ENCODE measurements at regions not wholly inside any gene's neighbourhood (a gene's known extent, or its start where the extent isn't known, plus 50 kb on each side); places are given as distances from the start of the nearest gene placed in this dataset.

- peak; percentile 57 for DNase-seq (ENCODE audit: low spot score)
- TF ChIP-seq CTCF (conservative IDR thresholded peaks at IDR 0.05; ENCODE audit: low read depth), result no peak
- POLR2A ChIA-PET (ENCODE audit: low non-redundant PET), result no interaction called here
- H3K27ac ChIP-seq, result peak overlapping the region; percentile 91
- CTCF ChIA-PET, result interaction anchor here (0.6 kb wide), 1 partner anchor 200 kb away, joined by 3 read pairs; no protein-coding TSS in a partner anchor
Measured at GRCh38 chr11:130634961-130635473, 186.6 kb downstream of the ADAMTS15 start.

DNA sequence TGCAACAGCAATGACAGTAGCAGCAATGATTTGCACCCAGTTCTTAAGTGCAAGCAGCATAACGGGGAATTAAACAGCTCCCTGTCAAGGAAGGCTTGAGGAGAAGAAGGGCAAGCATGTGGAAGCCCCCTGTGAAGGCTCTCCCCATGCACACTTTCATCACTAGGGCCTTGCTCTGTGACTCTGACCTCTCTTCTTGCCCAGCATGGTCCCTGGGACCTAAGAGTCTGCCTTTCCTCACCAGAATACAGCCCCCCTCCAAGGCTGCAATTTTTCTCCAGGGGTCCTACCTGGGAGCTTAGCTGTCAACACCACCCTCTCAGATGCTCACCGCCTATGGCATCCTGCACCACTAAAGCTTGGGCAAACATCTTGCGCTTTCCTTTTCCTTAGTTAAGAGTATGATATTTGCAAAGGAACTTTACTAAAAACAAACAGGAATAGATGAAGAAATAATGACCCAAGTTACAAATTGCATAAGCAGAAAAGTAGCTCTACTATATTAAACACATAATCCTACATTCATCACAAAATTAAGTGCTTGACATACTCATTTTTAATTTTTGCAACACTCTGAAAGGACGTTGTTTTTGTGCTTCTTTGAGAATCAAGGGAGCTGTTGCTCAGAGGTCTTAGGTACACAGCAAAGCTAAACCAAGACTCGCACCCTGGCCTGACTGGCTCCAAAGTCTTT, 187.6 kb downstream of the ADAMTS15 start:
- peak overlapping the region; percentile 91 for H3K27ac ChIP-seq
- no peak for DNase-seq (ENCODE audit: low spot score)
- ChIA-PET POLR2A (ENCODE audit: low non-redundant PET) (no interaction called here), CTCF (interaction anchor here (0.8 kb wide), 1 partner anchor 226 kb away, joined by 3 read pairs; no protein-coding TSS in a partner anchor)
- no peak for TF ChIP-seq CTCF (conservative IDR thresholded peaks at IDR 0.05; ENCODE audit: low read depth)

- CTCF ChIA-PET, result no interaction called here
- TF ChIP-seq CTCF (conservative IDR thresholded peaks at IDR 0.05; ENCODE audit: low read depth), result no peak
- peak overlapping the region; percentile 91 for H3K27ac ChIP-seq
- POLR2A ChIA-PET (ENCODE audit: low non-redundant PET), result interaction anchor here (0.5 kb wide), 1 partner anchor 136 kb away, joined by 3 read pairs; no protein-coding TSS in a partner anchor
- DNase-seq (ENCODE audit: low spot score), result peak; percentile 87
Measured at GRCh38 chr11:130636722-130637464, 188.4 kb downstream of the ADAMTS15 start.

DNA sequence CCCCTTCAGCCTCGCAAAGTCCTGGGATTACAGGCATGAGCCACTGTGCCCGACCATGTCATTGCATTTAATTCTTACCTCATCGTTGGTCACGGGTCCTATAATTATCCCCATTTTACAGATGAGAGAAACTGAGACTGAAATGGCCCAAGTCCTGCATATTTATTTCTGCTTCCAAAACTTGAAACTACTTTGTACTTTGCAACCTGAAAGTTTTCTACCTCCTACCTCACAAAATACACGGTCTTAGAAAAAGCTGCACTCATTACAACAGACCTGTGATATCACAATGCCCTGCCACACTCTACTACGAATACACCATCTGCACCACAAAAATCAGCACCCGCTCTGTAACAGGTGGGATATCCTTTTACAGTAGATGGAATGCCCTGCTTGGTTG, 189.1 kb downstream of the ADAMTS15 start:
- DNase-seq (ENCODE audit: low spot score), result no peak
- H3K27ac ChIP-seq, result peak overlapping the region; percentile 91
- CTCF ChIA-PET, result interaction anchor here (0.6 kb wide), 1 partner anchor 51 kb away, joined by 4 read pairs; no protein-coding TSS in a partner anchor
- POLR2A ChIA-PET (ENCODE audit: low non-redundant PET), result no interaction called here
- no peak for TF ChIP-seq CTCF (conservative IDR thresholded peaks at IDR 0.05; ENCODE audit: low read depth)

- no peak for DNase-seq (ENCODE audit: low spot score)
- POLR2A ChIA-PET (ENCODE audit: low non-redundant PET), result no interaction called here
Measured at GRCh38 chr11:130638033-130638432, 189.6 kb downstream of the ADAMTS15 start.

More at GRCh38 chr11:130638033-130638432, 189.6 kb downstream of the ADAMTS15 start:
- H3K27ac ChIP-seq, result peak overlapping the region; percentile 53
- no peak for TF ChIP-seq CTCF (conservative IDR thresholded peaks at IDR 0.05; ENCODE audit: low read depth)
- CTCF ChIA-PET, result interaction anchor here (0.6 kb wide), 1 partner anchor 52 kb away, joined by 4 read pairs; no protein-coding TSS in a partner anchor

Measured in RWPE1 (cell line).